ENCODE measurements at regions not wholly inside any gene's neighbourhood (a gene's known extent, or its start where the extent isn't known, plus 50 kb on each side); places are given as distances from the start of the nearest gene placed in this dataset.

DNA sequence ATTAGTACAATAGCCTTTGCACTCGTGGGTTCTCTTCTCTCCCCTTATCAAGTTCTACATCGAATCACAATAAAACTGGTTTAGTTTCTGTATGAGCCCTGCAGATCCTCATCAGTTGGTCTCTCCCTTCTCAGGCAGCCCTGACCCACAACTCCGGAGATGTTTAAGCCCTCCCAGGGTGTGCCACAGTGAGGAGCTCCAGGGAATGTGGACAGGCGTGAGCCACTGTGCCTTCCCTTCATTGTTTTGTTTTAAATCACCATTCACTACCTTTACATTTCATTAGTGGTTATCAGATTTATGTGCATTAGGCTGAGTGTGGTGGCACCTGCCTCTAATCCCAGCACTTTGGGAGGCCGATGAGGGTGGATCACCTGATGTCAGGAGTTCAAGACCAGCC, 133.2 kb downstream of the LARP7 start:
- no peak for ATAC-seq

DNA sequence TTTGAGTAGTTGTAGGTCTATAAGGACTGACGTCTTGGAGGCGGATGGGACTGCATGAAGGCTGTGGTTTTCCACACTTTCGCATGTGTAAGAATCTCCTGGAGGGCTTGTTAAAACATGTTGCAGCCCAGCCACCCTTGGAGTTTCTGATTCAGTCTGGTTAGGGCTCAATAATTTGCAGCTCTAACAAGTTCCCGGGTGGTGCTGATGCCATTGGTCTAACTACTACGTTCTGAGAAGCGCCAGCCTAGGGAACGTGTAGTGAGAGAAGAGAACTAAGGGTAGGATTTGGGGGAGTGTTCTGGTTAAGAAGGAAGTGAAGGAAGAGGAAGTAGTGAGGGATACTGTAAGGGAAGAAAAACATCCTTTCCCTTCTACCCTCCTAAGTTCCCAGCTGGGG, 138.9 kb downstream of the LARP7 start:
- ATAC-seq: no peak
- TF ChIP-seq OSR1 (CRISPR knock-in tag; IDR thresholded peaks at IDR 0.05) (no peak), TOX (CRISPR knock-in tag; IDR thresholded peaks at IDR 0.05; ENCODE audit: borderline replicate concordance) (no peak), ISL1 (CRISPR knock-in tag; IDR thresholded peaks at IDR 0.05) (no peak), BACH2 (CRISPR knock-in tag; IDR thresholded peaks at IDR 0.05; ENCODE audit: borderline replicate concordance) (no peak), TCF4 (CRISPR knock-in tag; IDR thresholded peaks at IDR 0.05; ENCODE audit: borderline replicate concordance) (no peak), ZNF565 (CRISPR knock-in tag; conservative IDR thresholded peaks at IDR 0.05; ENCODE audit: low read depth) (no peak), ZNF70 (CRISPR knock-in tag; IDR thresholded peaks at IDR 0.05) (no peak), GLIS3 (CRISPR knock-in tag; IDR thresholded peaks at IDR 0.05) (no peak), ZFP3 (CRISPR knock-in tag; IDR thresholded peaks at IDR 0.05) (no peak)
- TF ChIP-seq, protein P1, sequence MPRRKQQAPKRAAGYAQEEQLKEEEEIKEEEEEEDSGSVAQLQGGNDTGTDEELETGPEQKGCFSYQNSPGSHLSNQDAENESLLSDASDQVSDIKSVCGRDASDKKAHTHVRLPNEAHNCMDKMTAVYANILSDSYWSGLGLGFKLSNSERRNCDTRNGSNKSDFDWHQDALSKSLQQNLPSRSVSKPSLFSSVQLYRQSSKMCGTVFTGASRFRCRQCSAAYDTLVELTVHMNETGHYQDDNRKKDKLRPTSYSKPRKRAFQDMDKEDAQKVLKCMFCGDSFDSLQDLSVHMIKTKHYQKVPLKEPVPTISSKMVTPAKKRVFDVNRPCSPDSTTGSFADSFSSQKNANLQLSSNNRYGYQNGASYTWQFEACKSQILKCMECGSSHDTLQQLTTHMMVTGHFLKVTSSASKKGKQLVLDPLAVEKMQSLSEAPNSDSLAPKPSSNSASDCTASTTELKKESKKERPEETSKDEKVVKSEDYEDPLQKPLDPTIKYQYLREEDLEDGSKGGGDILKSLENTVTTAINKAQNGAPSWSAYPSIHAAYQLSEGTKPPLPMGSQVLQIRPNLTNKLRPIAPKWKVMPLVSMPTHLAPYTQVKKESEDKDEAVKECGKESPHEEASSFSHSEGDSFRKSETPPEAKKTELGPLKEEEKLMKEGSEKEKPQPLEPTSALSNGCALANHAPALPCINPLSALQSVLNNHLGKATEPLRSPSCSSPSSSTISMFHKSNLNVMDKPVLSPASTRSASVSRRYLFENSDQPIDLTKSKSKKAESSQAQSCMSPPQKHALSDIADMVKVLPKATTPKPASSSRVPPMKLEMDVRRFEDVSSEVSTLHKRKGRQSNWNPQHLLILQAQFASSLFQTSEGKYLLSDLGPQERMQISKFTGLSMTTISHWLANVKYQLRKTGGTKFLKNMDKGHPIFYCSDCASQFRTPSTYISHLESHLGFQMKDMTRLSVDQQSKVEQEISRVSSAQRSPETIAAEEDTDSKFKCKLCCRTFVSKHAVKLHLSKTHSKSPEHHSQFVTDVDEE (CRISPR knock-in tag; IDR thresholded peaks at IDR 0.05): no peak

More for the DNA sequence above, 133.2 kb downstream of the LARP7 start:
- TF ChIP-seq ZNF565 (CRISPR knock-in tag; conservative IDR thresholded peaks at IDR 0.05; ENCODE audit: low read depth) (no peak), TOX (CRISPR knock-in tag; IDR thresholded peaks at IDR 0.05; ENCODE audit: borderline replicate concordance) (no peak), ZNF70 (CRISPR knock-in tag; IDR thresholded peaks at IDR 0.05) (no peak), OSR1 (CRISPR knock-in tag; IDR thresholded peaks at IDR 0.05) (no peak)
- TF ChIP-seq, protein P1 (CRISPR knock-in tag; IDR thresholded peaks at IDR 0.05): no peak
- TF ChIP-seq, protein P2, sequence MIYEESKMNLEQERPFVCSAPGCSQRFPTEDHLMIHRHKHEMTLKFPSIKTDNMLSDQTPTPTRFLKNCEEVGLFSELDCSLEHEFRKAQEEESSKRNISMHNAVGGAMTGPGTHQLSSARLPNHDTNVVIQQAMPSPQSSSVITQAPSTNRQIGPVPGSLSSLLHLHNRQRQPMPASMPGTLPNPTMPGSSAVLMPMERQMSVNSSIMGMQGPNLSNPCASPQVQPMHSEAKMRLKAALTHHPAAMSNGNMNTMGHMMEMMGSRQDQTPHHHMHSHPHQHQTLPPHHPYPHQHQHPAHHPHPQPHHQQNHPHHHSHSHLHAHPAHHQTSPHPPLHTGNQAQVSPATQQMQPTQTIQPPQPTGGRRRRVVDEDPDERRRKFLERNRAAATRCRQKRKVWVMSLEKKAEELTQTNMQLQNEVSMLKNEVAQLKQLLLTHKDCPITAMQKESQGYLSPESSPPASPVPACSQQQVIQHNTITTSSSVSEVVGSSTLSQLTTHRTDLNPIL (CRISPR knock-in tag; IDR thresholded peaks at IDR 0.05; ENCODE audit: low read depth): no peak
- TF ChIP-seq, protein P3, sequence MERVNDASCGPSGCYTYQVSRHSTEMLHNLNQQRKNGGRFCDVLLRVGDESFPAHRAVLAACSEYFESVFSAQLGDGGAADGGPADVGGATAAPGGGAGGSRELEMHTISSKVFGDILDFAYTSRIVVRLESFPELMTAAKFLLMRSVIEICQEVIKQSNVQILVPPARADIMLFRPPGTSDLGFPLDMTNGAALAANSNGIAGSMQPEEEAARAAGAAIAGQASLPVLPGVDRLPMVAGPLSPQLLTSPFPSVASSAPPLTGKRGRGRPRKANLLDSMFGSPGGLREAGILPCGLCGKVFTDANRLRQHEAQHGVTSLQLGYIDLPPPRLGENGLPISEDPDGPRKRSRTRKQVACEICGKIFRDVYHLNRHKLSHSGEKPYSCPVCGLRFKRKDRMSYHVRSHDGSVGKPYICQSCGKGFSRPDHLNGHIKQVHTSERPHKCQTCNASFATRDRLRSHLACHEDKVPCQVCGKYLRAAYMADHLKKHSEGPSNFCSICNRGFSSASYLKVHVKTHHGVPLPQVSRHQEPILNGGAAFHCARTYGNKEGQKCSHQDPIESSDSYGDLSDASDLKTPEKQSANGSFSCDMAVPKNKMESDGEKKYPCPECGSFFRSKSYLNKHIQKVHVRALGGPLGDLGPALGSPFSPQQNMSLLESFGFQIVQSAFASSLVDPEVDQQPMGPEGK (CRISPR knock-in tag; IDR thresholded peaks at IDR 0.05; ENCODE audit: borderline replicate concordance): no peak

DNA sequence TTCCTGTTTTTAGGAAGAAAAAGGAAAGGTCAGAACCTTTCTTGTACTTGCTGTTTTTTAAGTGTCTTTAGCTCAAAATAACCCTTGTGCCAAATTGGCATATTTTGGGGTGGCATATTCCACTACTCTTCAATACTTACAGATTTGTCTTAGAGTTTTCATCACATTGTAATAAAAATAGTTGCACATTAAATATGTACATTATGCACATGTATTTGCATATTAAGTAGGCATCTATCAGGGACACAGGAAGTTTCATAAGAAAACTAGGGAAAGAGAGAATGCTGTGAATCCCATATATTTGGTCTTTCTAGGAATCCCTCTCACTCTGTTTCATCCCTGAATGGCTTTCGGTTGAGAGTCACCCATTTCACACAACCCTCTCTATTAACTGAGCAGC, 139.6 kb downstream of the LARP7 start:
- no peak for ATAC-seq
- TF ChIP-seq, protein P3 (CRISPR knock-in tag; IDR thresholded peaks at IDR 0.05; ENCODE audit: borderline replicate concordance): no peak
- no peak for TF ChIP-seq ZC3H10 (CRISPR knock-in tag; IDR thresholded peaks at IDR 0.05)
- no peak for TF ChIP-seq ZFP30 (CRISPR knock-in tag; IDR thresholded peaks at IDR 0.05)
- TF ChIP-seq, protein P1 (CRISPR knock-in tag; IDR thresholded peaks at IDR 0.05): no peak
- no peak for TF ChIP-seq OSR1 (CRISPR knock-in tag; IDR thresholded peaks at IDR 0.05)
- TF ChIP-seq ZNF565 (CRISPR knock-in tag; conservative IDR thresholded peaks at IDR 0.05; ENCODE audit: low read depth): no peak
- no peak for TF ChIP-seq ZFP3 (CRISPR knock-in tag; IDR thresholded peaks at IDR 0.05)
- TF ChIP-seq, protein P2 (CRISPR knock-in tag; IDR thresholded peaks at IDR 0.05; ENCODE audit: low read depth): no peak
